H1 (cell line): ENCODE measurements at regions not wholly inside any gene's neighbourhood (a gene's known extent, or its start where the extent isn't known, plus 50 kb on each side); places are given as distances from the start of the nearest gene placed in this dataset.

Experiments
- CTCF ChIA-PET: fragments of 300-600 bp; sonication (Branson Sonifier 250); formaldehyde crosslinking; loops from one replicate; lab custom pipeline; 2021; ENCODE audit not compliant: partially characterized antibody; lab: Charles Lee
- POLR2A ChIA-PET: fragments of 300-600 bp; sonication (Branson Sonifier 250); formaldehyde crosslinking; loops from one replicate; lab custom pipeline; 2021; ENCODE audit warnings: inconsistent platforms; ENCODE audit not compliant: partially characterized antibody; lab: Charles Lee
- DNase-seq, 2 experiments: peaks; one replicate each; pipeline versions ENCODE4 v3.0.0 to v3.0.0-alpha.2; 2010 to 2022; ENCODE audit warnings: low spot score in 2 of 2, low read depth in 1 of 2, mixed read lengths in 1 of 2
- FAIRE-seq: peaks from 2 replicates; lab custom pipeline; 2011; peaks lifted over from hg19 to GRCh38; lab: Jason Lieb, UNC
- H2AFZ ChIP-seq: 2 replicates; pipeline ENCODE4 v1.8.1; 2012; ENCODE audit warnings: low read length, inconsistent platforms
- H2AK5ac ChIP-seq: 2 replicates; pipeline ENCODE4 v1.6.1; 2013; ENCODE audit warnings: low read depth, low read length
- H2BK120ac ChIP-seq: replicated peaks from 2 replicates; pipeline ENCODE3; 2013; ENCODE audit warnings: low read depth, low read length, inconsistent platforms
- H2BK12ac ChIP-seq: 2 replicates; pipeline ENCODE4 v1.6.1; 2013; ENCODE audit warnings: low read depth, low read length
- H2BK15ac ChIP-seq: 2 replicates; pipeline ENCODE4 v1.6.1; 2013; ENCODE audit warnings: low read length
- H2BK20ac ChIP-seq: 2 replicates; pipeline ENCODE4 v1.6.1; 2013; ENCODE audit warnings: low read length
- H2BK5ac ChIP-seq: 2 replicates; pipeline ENCODE4 v1.6.1; 2013; ENCODE audit warnings: low read depth, low read length
- H3K14ac ChIP-seq: 2 replicates; pipeline ENCODE4 v1.6.1; 2013; ENCODE audit warnings: inconsistent platforms; ENCODE audit not compliant: insufficient read length
- H3K18ac ChIP-seq: 2 replicates; pipeline ENCODE4 v1.6.1; 2013; ENCODE audit warnings: low read length; ENCODE audit errors: extremely low read depth
- H3K23ac ChIP-seq: 2 replicates; pipeline ENCODE4 v1.6.1; 2013; ENCODE audit warnings: inconsistent platforms; ENCODE audit not compliant: insufficient read length
- H3K23me2 ChIP-seq: 2 replicates; pipeline ENCODE4 v1.6.1; 2013; ENCODE audit warnings: low read depth, low read length
- H3K27ac ChIP-seq: 2 replicates; pipeline ENCODE4 v1.6.1; 2011; ENCODE audit warnings: low read depth, low read length, inconsistent platforms
- H3K27me3 ChIP-seq, 4 experiments: replicated peaks in 1 of 4; 1 replicate in 1 of 4; 2 replicates in 3 of 4; pipeline versions ENCODE4 v1.6.1 to v1.8.1; 2011 to 2013; ENCODE audit warnings: low read length in 3 of 4, mild to moderate bottlenecking in 3 of 4, inconsistent platforms in 2 of 4, mixed read lengths in 2 of 4, moderate library complexity in 1 of 4; ENCODE audit not compliant: control insufficient read depth in 3 of 4, insufficient read depth in 3 of 4; ENCODE audit errors: extremely low read depth in 1 of 4
- H3K36me3 ChIP-seq, 4 experiments: 2 replicates each; pipeline versions ENCODE4 v1.6.1 to v1.8.1; 2011 to 2013; ENCODE audit warnings: mild to moderate bottlenecking in 4 of 4, low read length in 3 of 4, moderate library complexity in 2 of 4, control low read depth in 1 of 4, inconsistent platforms in 1 of 4; ENCODE audit not compliant: insufficient read depth in 4 of 4, control insufficient read depth in 2 of 4
- H3K4ac ChIP-seq: replicated peaks from 2 replicates; pipeline ENCODE3; 2013; ENCODE audit warnings: low read length, low read depth, mixed read lengths, inconsistent platforms; ENCODE audit not compliant: insufficient read length
- H3K4me1 ChIP-seq, 4 experiments: replicated peaks in 1 of 4; 1 replicate in 1 of 4; 2 replicates in 3 of 4; pipeline versions ENCODE4 v1.6.1 to v1.8.1; 2011 to 2013; ENCODE audit warnings: low read length in 3 of 4, inconsistent platforms in 2 of 4, mixed read lengths in 1 of 4; ENCODE audit not compliant: insufficient read depth in 4 of 4, control insufficient read depth in 3 of 4
- H3K4me2 ChIP-seq, 2 experiments: 2 replicates each; pipeline versions ENCODE4 v1.6.1 to v1.8.1; 2011 to 2013; ENCODE audit warnings: low read depth in 2 of 2, low read length in 2 of 2, control low read depth in 1 of 2, inconsistent platforms in 1 of 2, mild to moderate bottlenecking in 1 of 2; ENCODE audit not compliant: insufficient read depth in 1 of 2
- H3K4me3 ChIP-seq, 4 experiments: fragments of 200-600, 300-600 bp in 1 of 4; sonication (generic), shearing (Covaris generic), sonication (Bioruptor Twin) in 1 of 4; 2 replicates each; pipeline versions ENCODE4 v1.5.1 to v1.8.1; 2011 to 2016; ENCODE audit warnings: low read length in 4 of 4, low read depth in 3 of 4, control low read depth in 2 of 4, inconsistent platforms in 2 of 4, mild to moderate bottlenecking in 2 of 4, mixed read lengths in 1 of 4, moderate library complexity in 1 of 4; ENCODE audit not compliant: insufficient read depth in 2 of 4; ENCODE audit errors: extremely low read depth in 1 of 4
- H3K56ac ChIP-seq: replicated peaks from 2 replicates; pipeline ENCODE3; 2013; ENCODE audit warnings: low read depth, mild to moderate bottlenecking, mixed read lengths, low read length, inconsistent platforms; ENCODE audit not compliant: insufficient read length
- H3K79me1 ChIP-seq: 2 replicates; pipeline ENCODE4 v1.6.1; 2013; ENCODE audit warnings: low read depth, low read length, control low read depth
- H3K79me2 ChIP-seq, 2 experiments: 2 replicates each; pipeline versions ENCODE4 v1.6.1 to v1.8.1; 2012 to 2013; ENCODE audit warnings: low read length in 2 of 2, mild to moderate bottlenecking in 2 of 2, inconsistent platforms in 1 of 2; ENCODE audit not compliant: insufficient read depth in 2 of 2, control insufficient read depth in 1 of 2
- H3K9ac ChIP-seq, 4 experiments: replicated peaks in 1 of 4; 1 replicate in 1 of 4; 2 replicates in 3 of 4; pipeline versions ENCODE4 v1.6.1 to v1.8.1; 2011 to 2013; ENCODE audit warnings: low read depth in 3 of 4, low read length in 3 of 4, control low read depth in 2 of 4, mild to moderate bottlenecking in 2 of 4, moderate library complexity in 2 of 4, inconsistent platforms in 1 of 4; ENCODE audit errors: extremely low read depth in 1 of 4
- H3K9me3 ChIP-seq, 2 experiments: 2 replicates each; pipeline versions ENCODE4 v1.6.1 to v1.8.1; 2012 to 2013; ENCODE audit warnings: mild to moderate bottlenecking in 2 of 2, moderate library complexity in 2 of 2, control low read depth in 1 of 2, inconsistent platforms in 1 of 2, low read depth in 1 of 2, low read length in 1 of 2, mixed read lengths in 1 of 2; ENCODE audit not compliant: insufficient read depth in 2 of 2
- H4K20me1 ChIP-seq, 2 experiments: replicated peaks in 1 of 2; 2 replicates each; pipeline versions ENCODE3 to v1.8.1; 2011 to 2013; ENCODE audit warnings: inconsistent platforms in 2 of 2, low read length in 2 of 2, mild to moderate bottlenecking in 1 of 2; ENCODE audit not compliant: insufficient read depth in 2 of 2, control insufficient read depth in 1 of 2
- H4K5ac ChIP-seq: 2 replicates; pipeline ENCODE4 v1.6.1; 2013; ENCODE audit warnings: low read length, low read depth, mixed read lengths, inconsistent platforms; ENCODE audit not compliant: insufficient read length
- H4K8ac ChIP-seq: 2 replicates; pipeline ENCODE4 v1.8.0; 2013; ENCODE audit warnings: mild to moderate bottlenecking, moderate library complexity, low read length, inconsistent platforms; ENCODE audit not compliant: insufficient read depth; ENCODE audit errors: extremely low read depth
- H4K91ac ChIP-seq: replicated peaks from 2 replicates; pipeline ENCODE3; 2013; ENCODE audit warnings: low read length, mixed read lengths, inconsistent platforms; ENCODE audit not compliant: insufficient read length
- CBX5 ChIP-seq: fragments of 300-800, 300-1000 bp; sonication (generic); IDR thresholded peaks from 2 replicates; pipeline ENCODE4 v1.7.1; 2016; ENCODE audit warnings: antibody characterized with exemption, low read length, low read depth
- CBX8 ChIP-seq: fragments of 300-800, 300-1000 bp; sonication (generic); IDR thresholded peaks from 2 replicates; pipeline ENCODE4 v1.7.1; 2016; ENCODE audit warnings: low read depth, low read length, borderline replicate concordance
- CTCF ChIP-seq, 3 experiments: IDR thresholded peaks; 1 replicate in 2 of 3; 2 replicates in 1 of 3; pipeline versions ENCODE4 v1.5.1 to v1.6.1; 2011; ENCODE audit warnings: low read length in 3 of 3, mild to moderate bottlenecking in 3 of 3, inconsistent platforms in 2 of 3, low read depth in 1 of 3, moderate library complexity in 1 of 3; ENCODE audit not compliant: insufficient read depth in 1 of 3; ENCODE audit errors: control extremely low read depth in 1 of 3
- HDAC6 ChIP-seq: IDR thresholded peaks from one replicate; pipeline ENCODE4 v1.7.1; 2012; ENCODE audit warnings: low read depth, mild to moderate bottlenecking, inconsistent platforms, low read length, moderate library complexity
- KDM4A ChIP-seq: IDR thresholded peaks from one replicate; pipeline ENCODE4 v1.7.1; 2012; ENCODE audit warnings: low read depth, mild to moderate bottlenecking, moderate library complexity, low read length, inconsistent platforms; ENCODE audit not compliant: severe bottlenecking
- PHF8 ChIP-seq: fragments of 200-600 bp; sonication (generic); conservative IDR thresholded peaks from 2 replicates; pipeline ENCODE4 v1.7.1; 2012; ENCODE audit warnings: low read depth, mild to moderate bottlenecking, inconsistent platforms, low read length, moderate library complexity
- SAP30 ChIP-seq: fragments of 300-600 bp; sonication (generic); IDR thresholded peaks from 2 replicates; pipeline ENCODE4 v1.7.1; 2012; ENCODE audit warnings: low read length, moderate library complexity, mild to moderate bottlenecking, inconsistent platforms; ENCODE audit not compliant: insufficient read depth, insufficient replicate concordance
- SIRT6 ChIP-seq: IDR thresholded peaks from one replicate; pipeline ENCODE4 v1.7.1; 2012; ENCODE audit warnings: low read length, inconsistent platforms
- SIX5 ChIP-seq: IDR thresholded peaks from 2 replicates; pipeline ENCODE4 v1.6.1; 2011; ENCODE audit warnings: mild to moderate bottlenecking, low read depth, low read length
- SUZ12 ChIP-seq: fragments of 200-600 bp; sonication (generic); IDR thresholded peaks from 2 replicates; pipeline ENCODE4 v1.6.1; 2012; ENCODE audit warnings: mild to moderate bottlenecking, inconsistent platforms, low read length, moderate library complexity, mixed read lengths
- TEAD4 ChIP-seq: IDR thresholded peaks from 2 replicates; pipeline ENCODE4 v1.6.1; 2012; ENCODE audit warnings: low read depth, low read length, inconsistent platforms, mixed read lengths
- WGBS, 2 experiments: shearing (Covaris generic) in 1 of 2; methylation state at CpG; one replicate each; pipeline versions ENCODE4 v1.1.6 to v1.1.7; 2013 to 2015; ENCODE audit warnings: low lambda C conversion rate in 2 of 2, mixed read lengths in 2 of 2, inconsistent platforms in 1 of 2, low coverage in 1 of 2, missing lambda C conversion rate in 1 of 2; ENCODE audit not compliant: insufficient replicate concordance in 2 of 2, insufficient coverage in 1 of 2, insufficient read length in 1 of 2; ENCODE audit errors: extremely low coverage in 1 of 2, missing lambda C conversion rate in 1 of 2; 5-methylcytosine and 5-hydroxymethylcytosine counted together
- TF ChIP-seq, protein P1 (sequence below): IDR thresholded peaks from 2 replicates; pipeline ENCODE4 v1.6.1; 2012; ENCODE audit warnings: inconsistent platforms

DNA sequence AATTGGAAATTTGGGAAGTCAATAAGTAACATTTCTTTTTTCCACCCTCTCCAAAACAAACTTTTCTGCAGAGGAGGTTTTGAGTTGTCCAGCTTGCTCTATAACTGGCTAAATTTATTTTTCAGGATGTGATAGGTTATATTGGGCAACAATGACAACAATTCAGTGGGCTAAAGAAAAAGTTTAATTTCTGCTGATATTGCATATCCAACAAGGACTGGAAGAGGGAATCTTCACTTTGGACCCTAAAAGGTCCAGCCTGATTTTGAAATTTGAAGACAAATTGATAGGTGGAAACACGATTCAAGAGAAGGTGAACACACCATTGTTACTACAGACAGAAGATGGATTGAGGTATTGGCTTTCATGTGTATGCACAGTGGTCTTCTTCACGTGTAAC lies 393.1 kb downstream of the BRINP1 start:
- 40% methylated on average over 2 of the region's 2 CpGs; no CpG with 5 or more reads in 1 of the 2 experiments for WGBS, 2 experiments
- no peak overlapping the region for H3K23ac ChIP-seq
- H3K23me2 ChIP-seq: no peaks in the 10 kb centered on the region
- H2AK5ac ChIP-seq: no peak overlapping the region
- POLR2A ChIA-PET: no interaction called here
- no peaks in the 10 kb centered on the region for H4K20me1 ChIP-seq
- H2BK15ac ChIP-seq: no peak overlapping the region
- no peak overlapping the region for H4K5ac ChIP-seq
- FAIRE-seq: no peak
- CTCF ChIA-PET: no interaction called here
- DNase-seq: no peak
- no peaks in the 10 kb centered on the region for H3K79me1 ChIP-seq
- H2BK120ac ChIP-seq: no peak overlapping the region
- no peak overlapping the region for H4K91ac ChIP-seq
- no peak overlapping the region for H3K9ac ChIP-seq
- H3K9me3 ChIP-seq: no peaks in the 10 kb centered on the region
- H3K14ac ChIP-seq: no peak overlapping the region
- no peak overlapping the region for H2BK20ac ChIP-seq
- no peaks in the 10 kb centered on the region for H3K27me3 ChIP-seq
- H4K8ac ChIP-seq: no peak overlapping the region
- no peak overlapping the region for H3K56ac ChIP-seq
- H3K4ac ChIP-seq: no peak overlapping the region
- H2BK12ac ChIP-seq: no peak overlapping the region
- H3K18ac ChIP-seq: no peak overlapping the region
- H3K36me3 ChIP-seq: no peaks in the 10 kb centered on the region
- no peak for TF ChIP-seq PHF8
- no peak for TF ChIP-seq TEAD4
- TF ChIP-seq CBX8: no peak
- no peak for TF ChIP-seq SIRT6
- TF ChIP-seq SIX5: no peak
- no peak for TF ChIP-seq KDM4A
- TF ChIP-seq SUZ12: no peak
- no peak for TF ChIP-seq HDAC6
- TF ChIP-seq CBX5: no peak
- TF ChIP-seq CTCF (IDR thresholded peaks at IDR 0.05; ENCODE audit: control extremely low read depth in 1 of 3, insufficient read depth in 1 of 3, low read depth in 1 of 3, low read length in 3 of 3): no peak
- no peak for TF ChIP-seq SAP30
- TF ChIP-seq, protein P1, sequence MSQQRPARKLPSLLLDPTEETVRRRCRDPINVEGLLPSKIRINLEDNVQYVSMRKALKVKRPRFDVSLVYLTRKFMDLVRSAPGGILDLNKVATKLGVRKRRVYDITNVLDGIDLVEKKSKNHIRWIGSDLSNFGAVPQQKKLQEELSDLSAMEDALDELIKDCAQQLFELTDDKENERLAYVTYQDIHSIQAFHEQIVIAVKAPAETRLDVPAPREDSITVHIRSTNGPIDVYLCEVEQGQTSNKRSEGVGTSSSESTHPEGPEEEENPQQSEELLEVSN: no peak
- no peak overlapping the region for H2BK5ac ChIP-seq
- H3K4me3 ChIP-seq: no peak overlapping the region
- H3K79me2 ChIP-seq: no peaks in the 10 kb centered on the region
- H2AFZ ChIP-seq: no peak overlapping the region
- no peaks in the 10 kb centered on the region; a peak in 1 of 7 replicates for H3K4me1 ChIP-seq
- H3K4me2 ChIP-seq: no peak overlapping the region
- no peak overlapping the region for H3K27ac ChIP-seq
